ENCODE measurements at regions not wholly inside any gene's neighbourhood (a gene's known extent, or its start where the extent isn't known, plus 50 kb on each side); places are given as distances from the start of the nearest gene placed in this dataset.

- Histone ChIP-seq H3K4me3 (ENCODE audit: low read depth, low read length) (no peak overlapping the region), H3K79me2 (ENCODE audit: control insufficient read depth, insufficient read depth, low read length, poor library complexity) (no peaks in the 10 kb centered on the region), H3K27ac (ENCODE audit: low read depth, low read length) (no peak overlapping the region), H4K91ac (ENCODE audit: low read depth, low read length) (no peak overlapping the region), H3K14ac (ENCODE audit: low read length) (no peak overlapping the region), H2BK120ac (ENCODE audit: insufficient read depth, low read length, poor library complexity) (no peak overlapping the region), H3K79me1 (ENCODE audit: low read length) (peaks cover 6% of the 10 kb centered on the region), H4K8ac (ENCODE audit: low read depth, low read length) (no peak overlapping the region), H3K4me2 (ENCODE audit: low read length) (no peak overlapping the region), H3K27me3 (ENCODE audit: insufficient read depth, low read length) (no peaks in the 10 kb centered on the region), H3K18ac (ENCODE audit: low read length) (no peak overlapping the region), H2AK5ac (ENCODE audit: low read length) (no peak overlapping the region), H3K9ac (ENCODE audit: low read length) (no peak overlapping the region), H2BK5ac (ENCODE audit: low read depth, low read length, poor library complexity) (no peak overlapping the region), H3K4ac (ENCODE audit: low read depth, low read length) (no peak overlapping the region), H2AFZ (ENCODE audit: insufficient read depth, low read length, poor library complexity) (no peak overlapping the region), H3K23ac (ENCODE audit: low read length) (no peak overlapping the region), H3K36me3 (ENCODE audit: control insufficient read depth in 1 of 2, insufficient read depth in 2 of 2, low read length in 2 of 2) (no peaks in the 10 kb centered on the region), H3K9me3 (ENCODE audit: insufficient read depth, low read depth, low read length) (peaks cover 1% of the 10 kb centered on the region), H3K4me1 (ENCODE audit: control insufficient read depth in 1 of 2, insufficient read depth in 2 of 2, low read length in 2 of 2) (peaks cover 10 to 12% of the 10 kb centered on the region in 2 experiments), H2BK12ac (ENCODE audit: low read length) (no peak overlapping the region), H4K12ac (ENCODE audit: low read depth, low read length) (no peak overlapping the region)
- no peak for DNase-seq
- WGBS (ENCODE audit: extremely low coverage, insufficient coverage, insufficient read length), result no CpG with 5 or more reads among the region's 5 CpGs
Observed at GRCh38 chr10:31142026-31142425, 110.4 kb upstream of the ZNF438 start.

GRCh38 chr10:31143331-31143935 lies 111.8 kb upstream of the ZNF438 start:
- H3K23ac ChIP-seq (ENCODE audit: low read length), result no peak overlapping the region
- no peak overlapping the region for H3K14ac ChIP-seq (ENCODE audit: low read length)
- no peaks in the 10 kb centered on the region for H3K36me3 ChIP-seq (ENCODE audit: control insufficient read depth in 1 of 2, insufficient read depth in 2 of 2, low read length in 2 of 2)
- H3K4ac ChIP-seq (ENCODE audit: low read depth, low read length), result no peak overlapping the region
- H3K79me2 ChIP-seq (ENCODE audit: control insufficient read depth, insufficient read depth, low read length, poor library complexity), result no peaks in the 10 kb centered on the region
- no peak overlapping the region for H4K8ac ChIP-seq (ENCODE audit: low read depth, low read length)
- H3K4me3 ChIP-seq (ENCODE audit: low read depth, low read length), result no peak overlapping the region
- H3K4me1 ChIP-seq (ENCODE audit: control insufficient read depth in 1 of 2, insufficient read depth in 2 of 2, low read length in 2 of 2), result peaks cover 10 to 16% of the 10 kb centered on the region in 2 experiments
- H2AFZ ChIP-seq (ENCODE audit: insufficient read depth, low read length, poor library complexity), result no peak overlapping the region
- no peak overlapping the region for H3K9ac ChIP-seq (ENCODE audit: low read length)
- no peak overlapping the region for H2BK5ac ChIP-seq (ENCODE audit: low read depth, low read length, poor library complexity)
- no peak overlapping the region for H2BK120ac ChIP-seq (ENCODE audit: insufficient read depth, low read length, poor library complexity)
- no peak for DNase-seq
- peaks cover 6% of the 10 kb centered on the region for H3K79me1 ChIP-seq (ENCODE audit: low read length)
- H2BK12ac ChIP-seq (ENCODE audit: low read length), result no peak overlapping the region
- H4K12ac ChIP-seq (ENCODE audit: low read depth, low read length), result no peak overlapping the region
- H3K27me3 ChIP-seq (ENCODE audit: insufficient read depth, low read length), result no peaks in the 10 kb centered on the region
- H4K91ac ChIP-seq (ENCODE audit: low read depth, low read length), result no peak overlapping the region
- WGBS (ENCODE audit: extremely low coverage, insufficient coverage, insufficient read length), result no CpG with 5 or more reads among the region's 5 CpGs
- no peak overlapping the region for H3K27ac ChIP-seq (ENCODE audit: low read depth, low read length)
- peaks cover 1% of the 10 kb centered on the region for H3K9me3 ChIP-seq (ENCODE audit: insufficient read depth, low read depth, low read length)
- H2AK5ac ChIP-seq (ENCODE audit: low read length), result no peak overlapping the region
- no peak overlapping the region for H3K4me2 ChIP-seq (ENCODE audit: low read length)
- H3K18ac ChIP-seq (ENCODE audit: low read length), result no peak overlapping the region

- no peak overlapping the region for H3K9ac ChIP-seq (ENCODE audit: low read length)
- no CpG with 5 or more reads among the region's 5 CpGs for WGBS (ENCODE audit: extremely low coverage, insufficient coverage, insufficient read length)
- H3K27ac ChIP-seq (ENCODE audit: low read depth, low read length), result peak overlapping the region; percentile 82
- peak overlapping the region; percentile 49 for H3K14ac ChIP-seq (ENCODE audit: low read length)
- H3K79me1 ChIP-seq (ENCODE audit: low read length), result peaks cover 6% of the 10 kb centered on the region
- no peak overlapping the region for H3K4ac ChIP-seq (ENCODE audit: low read depth, low read length)
- peak overlapping the region; percentile 0 for H3K4me2 ChIP-seq (ENCODE audit: low read length)
- no peak overlapping the region for H3K23ac ChIP-seq (ENCODE audit: low read length)
- H3K18ac ChIP-seq (ENCODE audit: low read length), result peak overlapping the region; percentile 50
- peak overlapping the region; percentile 63 for H2BK12ac ChIP-seq (ENCODE audit: low read length)
- no peak overlapping the region for H2AFZ ChIP-seq (ENCODE audit: insufficient read depth, low read length, poor library complexity)
- no peak overlapping the region for H3K4me3 ChIP-seq (ENCODE audit: low read depth, low read length)
- peak overlapping the region; percentile 28 for H2AK5ac ChIP-seq (ENCODE audit: low read length)
- peak overlapping the region; percentile 58 for H2BK5ac ChIP-seq (ENCODE audit: low read depth, low read length, poor library complexity)
- peaks cover 10 to 16% of the 10 kb centered on the region in 2 experiments for H3K4me1 ChIP-seq (ENCODE audit: control insufficient read depth in 1 of 2, insufficient read depth in 2 of 2, low read length in 2 of 2)
- no peak overlapping the region for H4K12ac ChIP-seq (ENCODE audit: low read depth, low read length)
- no peak for DNase-seq
- H3K79me2 ChIP-seq (ENCODE audit: control insufficient read depth, insufficient read depth, low read length, poor library complexity), result no peaks in the 10 kb centered on the region
- peak overlapping the region; percentile 71 for H4K91ac ChIP-seq (ENCODE audit: low read depth, low read length)
- H2BK120ac ChIP-seq (ENCODE audit: insufficient read depth, low read length, poor library complexity), result peak overlapping the region; percentile 26
- H4K8ac ChIP-seq (ENCODE audit: low read depth, low read length), result peak overlapping the region; percentile 20
- peaks cover 1% of the 10 kb centered on the region for H3K9me3 ChIP-seq (ENCODE audit: insufficient read depth, low read depth, low read length)
- no peaks in the 10 kb centered on the region for H3K36me3 ChIP-seq (ENCODE audit: control insufficient read depth in 1 of 2, insufficient read depth in 2 of 2, low read length in 2 of 2)
- no peaks in the 10 kb centered on the region for H3K27me3 ChIP-seq (ENCODE audit: insufficient read depth, low read length)
Observed at GRCh38 chr10:31145986-31146385, 114.3 kb upstream of the ZNF438 start.

- WGBS (ENCODE audit: extremely low coverage, insufficient coverage, insufficient read length), result no CpG with 5 or more reads among the region's 21 CpGs
- Histone ChIP-seq H3K4me3 (ENCODE audit: low read depth, low read length) (no peak overlapping the region), H3K9ac (ENCODE audit: low read length) (no peak overlapping the region), H3K27ac (ENCODE audit: low read depth, low read length) (peak overlapping the region; percentile 82), H3K23ac (ENCODE audit: low read length) (no peak overlapping the region), H4K91ac (ENCODE audit: low read depth, low read length) (peak overlapping the region; percentile 48), H2BK12ac (ENCODE audit: low read length) (peak overlapping the region; percentile 47), H4K8ac (ENCODE audit: low read depth, low read length) (peak overlapping the region; percentile 36), H3K14ac (ENCODE audit: low read length) (no peak overlapping the region), H2AFZ (ENCODE audit: insufficient read depth, low read length, poor library complexity) (no peak overlapping the region), H4K12ac (ENCODE audit: low read depth, low read length) (no peak overlapping the region), H3K36me3 (ENCODE audit: control insufficient read depth in 1 of 2, insufficient read depth in 2 of 2, low read length in 2 of 2) (no peaks in the 10 kb centered on the region), H2BK5ac (ENCODE audit: low read depth, low read length, poor library complexity) (no peak overlapping the region), H3K27me3 (ENCODE audit: insufficient read depth, low read length) (no peaks in the 10 kb centered on the region), H3K4me1 (ENCODE audit: control insufficient read depth in 1 of 2, insufficient read depth in 2 of 2, low read length in 2 of 2) (peaks cover 10 to 16% of the 10 kb centered on the region in 2 experiments), H3K79me1 (ENCODE audit: low read length) (peaks cover 6% of the 10 kb centered on the region), H3K79me2 (ENCODE audit: control insufficient read depth, insufficient read depth, low read length, poor library complexity) (no peaks in the 10 kb centered on the region), H3K4me2 (ENCODE audit: low read length) (peak overlapping the region; percentile 20), H2BK120ac (ENCODE audit: insufficient read depth, low read length, poor library complexity) (peak overlapping the region; percentile 44), H3K18ac (ENCODE audit: low read length) (peak overlapping the region; percentile 47), H2AK5ac (ENCODE audit: low read length) (no peak overlapping the region), H3K4ac (ENCODE audit: low read depth, low read length) (no peak overlapping the region), H3K9me3 (ENCODE audit: insufficient read depth, low read depth, low read length) (peaks cover 1% of the 10 kb centered on the region)
- peak in 1 of 2 donors; percentile 11 for DNase-seq
Observed at GRCh38 chr10:31146491-31147209, 115.0 kb upstream of the ZNF438 start.
